Fibroblast of skin of right biceps (primary cell): ENCODE measurements at regions not wholly inside any gene's neighbourhood (a gene's known extent, or its start where the extent isn't known, plus 50 kb on each side); places are given as distances from the start of the nearest gene placed in this dataset.
"Not testable (repeated sequence)": the region's sequence is repeated elsewhere in the genome, so short reads cannot be mapped to it uniquely, and the experiment has no call there.

Source experiments
- DNase-seq: peaks from one replicate; pipeline ENCODE4 v3.0.0-alpha.2; 2013

- DNase-seq = no peak
These were observed 172.1 kb upstream of the SLC7A11 start for GRCh38 chr4:138414202-138414601.

GRCh38 chr4:138413273-138413672, 171.1 kb upstream of the SLC7A11 start:
- DNase-seq = no peak

- no peak for DNase-seq
These were observed 170.7 kb upstream of the SLC7A11 start for GRCh38 chr4:138412847-138413246.

GRCh38 chr4:138410266-138410665, 168.1 kb upstream of the SLC7A11 start:
- DNase-seq = no peak

GRCh38 chr4:138409670-138410069, 167.5 kb upstream of the SLC7A11 start:
- DNase-seq = no peak

GRCh38 chr4:138408758-138409157, 166.6 kb upstream of the SLC7A11 start:
- no peak for DNase-seq

- DNase-seq = no peak
These were observed 165.2 kb upstream of the SLC7A11 start for GRCh38 chr4:138407329-138407728.

- no peak for DNase-seq
These were observed 164.7 kb upstream of the SLC7A11 start for GRCh38 chr4:138406876-138407275.

GRCh38 chr4:138405934-138406567, 163.9 kb upstream of the SLC7A11 start:
- peak; percentile 46 for DNase-seq

GRCh38 chr4:138405466-138405891, 163.3 kb upstream of the SLC7A11 start:
- DNase-seq = no peak

GRCh38 chr4:138404801-138405200, 162.7 kb upstream of the SLC7A11 start:
- no peak for DNase-seq

- DNase-seq = no peak
These were observed 162.1 kb upstream of the SLC7A11 start for GRCh38 chr4:138404251-138404650.

- DNase-seq = no peak
These were observed 159.2 kb upstream of the SLC7A11 start for GRCh38 chr4:138401334-138401733.

- no peak for DNase-seq
These were observed 158.4 kb upstream of the SLC7A11 start for GRCh38 chr4:138400543-138400942.

- no peak for DNase-seq
These were observed 157.9 kb upstream of the SLC7A11 start for GRCh38 chr4:138400066-138400465.

GRCh38 chr4:138399081-138399480, 156.9 kb upstream of the SLC7A11 start:
- DNase-seq = no peak

GRCh38 chr4:138398322-138398721, 156.2 kb upstream of the SLC7A11 start:
- DNase-seq = no peak

GRCh38 chr4:138393886-138394610, 151.9 kb upstream of the SLC7A11 start:
- no peak for DNase-seq

- DNase-seq = no peak
These were observed 150.7 kb upstream of the SLC7A11 start for GRCh38 chr4:138392751-138393308.

- DNase-seq = peak; percentile 44
These were observed 148.0 kb upstream of the SLC7A11 start for GRCh38 chr4:138389976-138390685.

- no peak for DNase-seq
These were observed 132.8 kb upstream of the SLC7A11 start for GRCh38 chr4:138374947-138375346.

GRCh38 chr4:138367942-138368341, 125.8 kb upstream of the SLC7A11 start:
- DNase-seq = no peak

- DNase-seq = not testable (repeated sequence)
These were observed 110.3 kb upstream of the SLC7A11 start for GRCh38 chr4:138352446-138352845.

- DNase-seq = peak; percentile 6
These were observed 105.9 kb upstream of the SLC7A11 start for GRCh38 chr4:138348055-138348454.
